Large intestine (tissue), 3 donors: ENCODE measurements at regions not wholly inside any gene's neighbourhood (a gene's known extent, or its start where the extent isn't known, plus 50 kb on each side); places are given as distances from the start of the nearest gene placed in this dataset.
A peak's percentile ranks its signal among the peaks of the same experiment; 100 is the strongest.
"Not testable (repeated sequence)": the region's sequence is repeated elsewhere in the genome, so short reads cannot be mapped to it uniquely, and the experiment has no call there.

Source experiments
- DNase-seq, 2 donors: peaks; one replicate each; pipeline versions ENCODE4 v3.0.0 to v3.0.0-alpha.2; 2013
- H3K27ac ChIP-seq: one replicate; pipeline ENCODE4 v1.5.1; 2013; ENCODE audit warnings: low read length
- H3K27me3 ChIP-seq: 2 replicates; pipeline ENCODE4 v1.6.1; 2013; ENCODE audit warnings: low read length; ENCODE audit not compliant: control insufficient read depth, insufficient read depth
- H3K36me3 ChIP-seq: 2 replicates; pipeline ENCODE4 v1.6.1; 2013; ENCODE audit warnings: low read length; ENCODE audit not compliant: control insufficient read depth, insufficient read depth
- H3K4me1 ChIP-seq: one replicate; pipeline ENCODE4 v1.6.1; 2013; ENCODE audit warnings: low read length; ENCODE audit not compliant: control insufficient read depth, insufficient read depth
- H3K4me3 ChIP-seq: one replicate; pipeline ENCODE4 v1.5.1; 2013; ENCODE audit warnings: low read length
- H3K9me3 ChIP-seq: one replicate; pipeline ENCODE4 v1.6.1; 2013; ENCODE audit warnings: mild to moderate bottlenecking, low read depth, low read length, moderate library complexity; ENCODE audit not compliant: control insufficient read depth
- WGBS: methylation state at CpG from one replicate; pipeline ENCODE4 v1.1.5; 2013; ENCODE audit warnings: low lambda C conversion rate; ENCODE audit not compliant: insufficient coverage; 5-methylcytosine and 5-hydroxymethylcytosine counted together

GRCh38 chr12:114616081-114616480 is 67.9 kb downstream of the TBX3 start:
- Histone ChIP-seq H3K27ac (no peak overlapping the region), H3K36me3 (no peaks in the 10 kb centered on the region), H3K4me3 (no peak overlapping the region), H3K27me3 (no peaks in the 10 kb centered on the region), H3K9me3 (no peaks in the 10 kb centered on the region), H3K4me1 (peaks cover 10% of the 10 kb centered on the region)
- 100% methylated on average over 2 of the region's 7 CpGs for WGBS
- DNase-seq, result no peak

GRCh38 chr12:114614040-114614439 is 69.9 kb downstream of the TBX3 start:
- H3K27me3 ChIP-seq, result no peaks in the 10 kb centered on the region
- H3K9me3 ChIP-seq, result no peaks in the 10 kb centered on the region
- 85% methylated on average over 3 of the region's 3 CpGs for WGBS
- DNase-seq, result no peak
- no peak overlapping the region for H3K27ac ChIP-seq
- no peak overlapping the region for H3K4me3 ChIP-seq
- no peaks in the 10 kb centered on the region for H3K36me3 ChIP-seq
- peaks cover 14% of the 10 kb centered on the region for H3K4me1 ChIP-seq

- no peak overlapping the region for H3K4me3 ChIP-seq
- H3K27me3 ChIP-seq, result no peaks in the 10 kb centered on the region
- no peaks in the 10 kb centered on the region for H3K36me3 ChIP-seq
- no CpG with 5 or more reads among the region's 6 CpGs for WGBS
- no peak for DNase-seq
- H3K27ac ChIP-seq, result peak overlapping the region; percentile 74
- H3K4me1 ChIP-seq, result peaks cover 14% of the 10 kb centered on the region
- H3K9me3 ChIP-seq, result no peaks in the 10 kb centered on the region
These were observed 71.9 kb downstream of the TBX3 start for GRCh38 chr12:114612062-114612461.

- H3K4me3 ChIP-seq, result no peak overlapping the region
- H3K27ac ChIP-seq, result peak overlapping the region; percentile 74
- no peaks in the 10 kb centered on the region for H3K27me3 ChIP-seq
- peak; percentile 93 to 96 for DNase-seq
- H3K4me1 ChIP-seq, result peaks cover 14% of the 10 kb centered on the region
- no peaks in the 10 kb centered on the region for H3K9me3 ChIP-seq
- H3K36me3 ChIP-seq, result no peaks in the 10 kb centered on the region
- WGBS, result no CpG with 5 or more reads among the region's 8 CpGs
These were observed 72.6 kb downstream of the TBX3 start for GRCh38 chr12:114611145-114612018.

GRCh38 chr12:114608509-114608908 is 75.5 kb downstream of the TBX3 start:
- WGBS, result 14% methylated on average over 1 of the region's 3 CpGs
- H3K36me3 ChIP-seq, result no peaks in the 10 kb centered on the region
- no peak for DNase-seq

GRCh38 chr12:114605918-114606317 is 78.1 kb downstream of the TBX3 start:
- DNase-seq, result no peak
- Histone ChIP-seq H3K4me3 (no peak overlapping the region), H3K9me3 (no peaks in the 10 kb centered on the region), H3K36me3 (no peaks in the 10 kb centered on the region), H3K27ac (no peak overlapping the region), H3K27me3 (peaks cover 2% of the 10 kb centered on the region), H3K4me1 (peaks cover 3% of the 10 kb centered on the region)
- no CpG with 5 or more reads among the region's 3 CpGs for WGBS

More at GRCh38 chr12:114608509-114608908, 75.5 kb downstream of the TBX3 start:
- Histone ChIP-seq H3K27ac (no peak overlapping the region), H3K4me3 (no peak overlapping the region), H3K27me3 (no peaks in the 10 kb centered on the region), H3K4me1 (peaks cover 14% of the 10 kb centered on the region), H3K9me3 (no peaks in the 10 kb centered on the region)

- H3K4me3 ChIP-seq, result no peak overlapping the region
- no peaks in the 10 kb centered on the region for H3K9me3 ChIP-seq
- WGBS, result no CpG with 5 or more reads among the region's 5 CpGs
- H3K36me3 ChIP-seq, result no peaks in the 10 kb centered on the region
- no peaks in the 10 kb centered on the region for H3K4me1 ChIP-seq
- no peak overlapping the region for H3K27ac ChIP-seq
- DNase-seq, result no peak
- peaks cover 2% of the 10 kb centered on the region for H3K27me3 ChIP-seq
These were observed 79.4 kb downstream of the TBX3 start for GRCh38 chr12:114604606-114605005.

GRCh38 chr12:114600584-114600983 is 83.4 kb downstream of the TBX3 start:
- no CpG with 5 or more reads among the region's 2 CpGs for WGBS
- H3K27ac ChIP-seq, H3K27me3 ChIP-seq, H3K9me3 ChIP-seq, H3K4me1 ChIP-seq, DNase-seq, H3K4me3 ChIP-seq, H3K36me3 ChIP-seq: not testable (repeated sequence)

GRCh38 chr12:114598111-114598510 is 85.9 kb downstream of the TBX3 start:
- no peak for DNase-seq
- Histone ChIP-seq H3K27ac (no peak overlapping the region), H3K9me3 (no peaks in the 10 kb centered on the region), H3K4me3 (no peak overlapping the region), H3K36me3 (no peaks in the 10 kb centered on the region), H3K4me1 (no peaks in the 10 kb centered on the region), H3K27me3 (peaks cover 2% of the 10 kb centered on the region)
- WGBS, result 50% methylated on average over 1 of the region's 2 CpGs

GRCh38 chr12:114592946-114593345 is 91.0 kb downstream of the TBX3 start:
- no peaks in the 10 kb centered on the region for H3K9me3 ChIP-seq
- no peak for DNase-seq
- no peaks in the 10 kb centered on the region for H3K4me1 ChIP-seq

GRCh38 chr12:114588061-114588460 is 95.9 kb downstream of the TBX3 start:
- Histone ChIP-seq H3K4me1 (no peaks in the 10 kb centered on the region), H3K36me3 (no peaks in the 10 kb centered on the region), H3K27me3 (no peaks in the 10 kb centered on the region), H3K9me3 (no peaks in the 10 kb centered on the region), H3K27ac (no peak overlapping the region), H3K4me3 (no peak overlapping the region)
- no peak for DNase-seq
- WGBS, result no CpG with 5 or more reads among the region's 7 CpGs

More at GRCh38 chr12:114592946-114593345, 91.0 kb downstream of the TBX3 start:
- H3K4me3 ChIP-seq, result no peak overlapping the region
- H3K27me3 ChIP-seq, result no peaks in the 10 kb centered on the region
- no peak overlapping the region for H3K27ac ChIP-seq
- no peaks in the 10 kb centered on the region for H3K36me3 ChIP-seq
